ENCODE measurements at regions not wholly inside any gene's neighbourhood (a gene's known extent, or its start where the extent isn't known, plus 50 kb on each side); places are given as distances from the start of the nearest gene placed in this dataset.
"Not testable (repeated sequence)": the region's sequence is repeated elsewhere in the genome, so short reads cannot be mapped to it uniquely, and the experiment has no call there.

- no peaks in the 10 kb centered on the region for H3K4me1 Mint-ChIP-seq
- ATAC-seq = no peak
- H3K27me3 Mint-ChIP-seq = no peaks in the 10 kb centered on the region
- H3K4me3 Mint-ChIP-seq = no peak overlapping the region
- no peaks in the 10 kb centered on the region for H3K36me3 Mint-ChIP-seq
- peaks cover 6% of the 10 kb centered on the region for H3K9me3 Mint-ChIP-seq
- H3K27ac Mint-ChIP-seq = no peak overlapping the region
Measured at GRCh38 chr6:23828861-23829260, 297.2 kb upstream of the NRSN1 start.

GRCh38 chr6:23841116-23841515 is 284.9 kb upstream of the NRSN1 start:
- ATAC-seq = no peak
- Mint-ChIP-seq H3K9me3 (no peaks in the 10 kb centered on the region), H3K27ac (no peak overlapping the region), H3K27me3 (no peaks in the 10 kb centered on the region), H3K36me3 (no peaks in the 10 kb centered on the region), H3K4me3 (no peak overlapping the region), H3K4me1 (no peaks in the 10 kb centered on the region)

GRCh38 chr6:23842760-23843159 is 283.3 kb upstream of the NRSN1 start:
- H3K27ac Mint-ChIP-seq = no peak overlapping the region
- H3K27me3 Mint-ChIP-seq = no peaks in the 10 kb centered on the region
- H3K36me3 Mint-ChIP-seq = no peaks in the 10 kb centered on the region
- no peak for ATAC-seq
- no peak overlapping the region for H3K4me3 Mint-ChIP-seq
- no peaks in the 10 kb centered on the region for H3K9me3 Mint-ChIP-seq
- no peaks in the 10 kb centered on the region for H3K4me1 Mint-ChIP-seq

GRCh38 chr6:23851522-23851921 is 274.5 kb upstream of the NRSN1 start:
- Mint-ChIP-seq H3K4me1 (no peaks in the 10 kb centered on the region), H3K27me3 (no peaks in the 10 kb centered on the region), H3K9me3 (no peaks in the 10 kb centered on the region), H3K27ac (no peak overlapping the region), H3K36me3 (no peaks in the 10 kb centered on the region), H3K4me3 (no peak overlapping the region)
- no peak for ATAC-seq

GRCh38 chr6:23853566-23854133 is 272.4 kb upstream of the NRSN1 start:
- H3K9me3 Mint-ChIP-seq, H3K27ac Mint-ChIP-seq, H3K4me3 Mint-ChIP-seq, H3K27me3 Mint-ChIP-seq, H3K36me3 Mint-ChIP-seq, H3K4me1 Mint-ChIP-seq, ATAC-seq: not testable (repeated sequence)

GRCh38 chr6:23854154-23854553 is 271.9 kb upstream of the NRSN1 start:
- not testable (repeated sequence) for H3K36me3 Mint-ChIP-seq, H3K9me3 Mint-ChIP-seq, ATAC-seq, H3K27ac Mint-ChIP-seq, H3K27me3 Mint-ChIP-seq, H3K4me1 Mint-ChIP-seq, H3K4me3 Mint-ChIP-seq

- ATAC-seq = no peak
- Mint-ChIP-seq H3K4me1 (no peaks in the 10 kb centered on the region), H3K36me3 (no peaks in the 10 kb centered on the region), H3K4me3 (no peak overlapping the region), H3K9me3 (peaks cover 14% of the 10 kb centered on the region), H3K27ac (no peak overlapping the region), H3K27me3 (no peaks in the 10 kb centered on the region)
Measured at GRCh38 chr6:23855497-23856116, 270.4 kb upstream of the NRSN1 start.

- H3K36me3 Mint-ChIP-seq = no peaks in the 10 kb centered on the region
Measured at GRCh38 chr6:23870496-23870895, 255.5 kb upstream of the NRSN1 start.

GRCh38 chr6:23873161-23873560 is 252.9 kb upstream of the NRSN1 start:
- Mint-ChIP-seq H3K9me3 (peaks cover 3% of the 10 kb centered on the region), H3K27me3 (no peaks in the 10 kb centered on the region), H3K27ac (no peak overlapping the region), H3K36me3 (no peaks in the 10 kb centered on the region), H3K4me1 (no peaks in the 10 kb centered on the region), H3K4me3 (no peak overlapping the region)
- no peak for ATAC-seq

More at GRCh38 chr6:23870496-23870895, 255.5 kb upstream of the NRSN1 start:
- H3K4me1 Mint-ChIP-seq = no peaks in the 10 kb centered on the region
- no peak overlapping the region for H3K4me3 Mint-ChIP-seq
- H3K9me3 Mint-ChIP-seq = peaks cover 6% of the 10 kb centered on the region
- ATAC-seq = no peak
- no peaks in the 10 kb centered on the region for H3K27me3 Mint-ChIP-seq
- H3K27ac Mint-ChIP-seq = no peak overlapping the region

- Mint-ChIP-seq H3K27me3 (no peaks in the 10 kb centered on the region), H3K4me3 (no peak overlapping the region), H3K36me3 (no peaks in the 10 kb centered on the region), H3K4me1 (no peaks in the 10 kb centered on the region), H3K9me3 (no peaks in the 10 kb centered on the region), H3K27ac (no peak overlapping the region)
- no peak for ATAC-seq
Measured at GRCh38 chr6:23875006-23875405, 251.0 kb upstream of the NRSN1 start.

- Mint-ChIP-seq H3K27ac (no peak overlapping the region), H3K27me3 (no peaks in the 10 kb centered on the region), H3K9me3 (peaks cover 3% of the 10 kb centered on the region), H3K4me3 (no peak overlapping the region), H3K4me1 (no peaks in the 10 kb centered on the region), H3K36me3 (no peaks in the 10 kb centered on the region)
- ATAC-seq = no peak
Measured at GRCh38 chr6:23879816-23880215, 246.2 kb upstream of the NRSN1 start.

- no peak for ATAC-seq
- Mint-ChIP-seq H3K4me3 (no peak overlapping the region), H3K36me3 (no peaks in the 10 kb centered on the region), H3K4me1 (no peaks in the 10 kb centered on the region), H3K9me3 (peaks cover 9% of the 10 kb centered on the region), H3K27me3 (no peaks in the 10 kb centered on the region), H3K27ac (no peak overlapping the region)
Measured at GRCh38 chr6:23890543-23891227, 235.3 kb upstream of the NRSN1 start.

GRCh38 chr6:23905133-23905815 is 220.7 kb upstream of the NRSN1 start:
- Mint-ChIP-seq H3K9me3 (peaks cover 8% of the 10 kb centered on the region), H3K36me3 (no peaks in the 10 kb centered on the region), H3K4me3 (no peak overlapping the region), H3K27ac (no peak overlapping the region), H3K4me1 (no peaks in the 10 kb centered on the region), H3K27me3 (no peaks in the 10 kb centered on the region)
- no peak for ATAC-seq

- Mint-ChIP-seq H3K4me1 (no peaks in the 10 kb centered on the region), H3K9me3 (peaks cover 5% of the 10 kb centered on the region), H3K27ac (no peak overlapping the region), H3K27me3 (no peaks in the 10 kb centered on the region), H3K36me3 (no peaks in the 10 kb centered on the region), H3K4me3 (no peak overlapping the region)
- ATAC-seq = no peak
Measured at GRCh38 chr6:23910420-23910819, 215.6 kb upstream of the NRSN1 start.

- no peaks in the 10 kb centered on the region for H3K4me1 Mint-ChIP-seq
- no peak overlapping the region for H3K27ac Mint-ChIP-seq
- ATAC-seq = no peak
- no peaks in the 10 kb centered on the region for H3K27me3 Mint-ChIP-seq
- H3K9me3 Mint-ChIP-seq = peaks cover 3% of the 10 kb centered on the region
- H3K36me3 Mint-ChIP-seq = no peaks in the 10 kb centered on the region
- H3K4me3 Mint-ChIP-seq = no peak overlapping the region
Measured at GRCh38 chr6:23927935-23928334, 198.1 kb upstream of the NRSN1 start.

- Mint-ChIP-seq H3K9me3 (peaks cover 6% of the 10 kb centered on the region), H3K4me3 (no peak overlapping the region), H3K27ac (no peak overlapping the region), H3K4me1 (no peaks in the 10 kb centered on the region), H3K36me3 (no peaks in the 10 kb centered on the region), H3K27me3 (no peaks in the 10 kb centered on the region)
- ATAC-seq = no peak
Measured at GRCh38 chr6:23929201-23929600, 196.8 kb upstream of the NRSN1 start.
